SIG-M5 treated with dmso at 0.1 percent for 504 hours (cell line): ENCODE measurements at regions not wholly inside any gene's neighbourhood (a gene's known extent, or its start where the extent isn't known, plus 50 kb on each side); places are given as distances from the start of the nearest gene placed in this dataset.

ENCODE experiments used
- DNase-seq: peaks from one replicate; lab custom pipeline; 2025; ENCODE audit not compliant: unreplicated experiment; lab: John Stamatoyannopoulos, UW

- DNase-seq: no peak
These were observed 176.2 kb upstream of the TP63 start for GRCh38 chr3:189455009-189455408.

DNA sequence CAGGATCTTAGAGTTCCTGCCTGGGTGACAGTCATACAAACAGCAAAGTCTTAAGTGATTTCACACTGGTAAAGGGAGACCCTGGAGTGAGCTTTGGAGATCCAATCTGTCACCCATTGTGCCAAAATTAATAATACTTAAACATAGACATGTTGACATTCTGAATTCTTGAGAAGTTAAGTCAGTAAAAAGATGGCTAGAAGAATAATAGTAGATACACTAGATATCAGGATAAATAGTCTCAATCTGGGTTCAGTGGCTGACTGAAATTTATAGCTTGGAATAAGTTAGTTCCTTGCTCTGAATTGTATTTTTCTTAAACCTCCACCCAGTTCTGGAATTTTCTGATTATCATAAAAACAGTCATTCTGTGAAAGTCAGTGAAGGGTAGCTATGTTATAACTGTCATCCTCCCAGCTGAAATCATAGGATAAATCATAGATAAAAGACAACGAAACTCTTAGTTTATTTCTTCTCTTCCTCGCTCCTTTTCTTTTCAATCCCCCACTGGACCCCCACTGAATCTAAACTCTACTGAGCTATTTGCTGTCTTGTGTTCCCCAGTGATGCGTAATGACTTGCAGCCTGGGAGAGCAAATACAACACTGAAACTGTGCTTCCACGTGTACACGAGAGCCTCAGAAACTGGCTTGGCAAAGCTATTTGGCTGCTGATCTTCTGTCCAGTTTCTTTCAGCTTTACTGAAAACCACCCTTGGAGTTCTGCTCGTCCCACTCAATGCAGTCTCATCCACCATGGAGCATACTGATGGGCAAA, 175.4 kb upstream of the TP63 start:
- DNase-seq: no peak

- no peak for DNase-seq
These were observed 174.0 kb upstream of the TP63 start for GRCh38 chr3:189457201-189457607.

GRCh38 chr3:189457631-189458412, 173.4 kb upstream of the TP63 start:
- no peak for DNase-seq

GRCh38 chr3:189458528-189458927, 172.7 kb upstream of the TP63 start:
- no peak for DNase-seq

DNA sequence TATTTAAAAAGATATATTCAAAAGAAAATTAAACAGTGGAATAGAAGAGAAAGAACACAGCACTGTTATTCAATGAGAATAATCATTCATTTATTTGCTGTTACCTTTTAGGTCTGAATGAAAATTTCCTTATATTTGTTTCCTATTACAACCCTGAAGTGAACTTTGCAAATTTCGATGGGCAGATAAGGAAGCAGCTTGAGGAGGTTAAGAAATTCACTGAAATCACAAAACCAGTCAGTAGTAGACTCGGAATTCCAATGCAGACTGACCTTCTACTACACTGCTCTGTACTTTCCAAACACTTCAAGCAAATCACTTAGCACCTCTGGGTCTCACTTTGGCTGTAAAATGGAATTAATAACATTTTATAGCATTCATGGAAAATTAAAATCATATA, 172.0 kb upstream of the TP63 start:
- no peak for DNase-seq

DNA sequence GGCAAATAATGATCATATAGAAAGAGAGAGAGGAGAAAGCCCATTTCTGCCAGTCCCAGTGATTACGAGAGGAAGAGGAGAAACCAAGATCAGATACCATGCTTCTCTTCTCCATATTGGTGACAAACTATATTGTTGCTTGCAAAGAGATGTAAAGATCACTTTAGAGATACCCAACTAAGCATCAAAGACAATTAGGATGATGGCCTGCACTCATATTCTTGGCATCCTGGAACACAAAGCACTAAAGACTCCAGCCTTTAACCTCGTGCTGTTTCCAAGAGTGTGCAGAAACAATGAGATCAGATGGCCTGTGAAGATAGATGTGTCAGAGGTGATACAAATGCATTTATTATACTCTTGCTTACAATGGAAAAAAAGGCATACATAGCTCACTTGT, 170.7 kb upstream of the TP63 start:
- no peak for DNase-seq

- no peak for DNase-seq
These were observed 166.4 kb upstream of the TP63 start for GRCh38 chr3:189464799-189465198.

- DNase-seq: peak; percentile 39
These were observed 165.2 kb upstream of the TP63 start for GRCh38 chr3:189466004-189466403.

DNA sequence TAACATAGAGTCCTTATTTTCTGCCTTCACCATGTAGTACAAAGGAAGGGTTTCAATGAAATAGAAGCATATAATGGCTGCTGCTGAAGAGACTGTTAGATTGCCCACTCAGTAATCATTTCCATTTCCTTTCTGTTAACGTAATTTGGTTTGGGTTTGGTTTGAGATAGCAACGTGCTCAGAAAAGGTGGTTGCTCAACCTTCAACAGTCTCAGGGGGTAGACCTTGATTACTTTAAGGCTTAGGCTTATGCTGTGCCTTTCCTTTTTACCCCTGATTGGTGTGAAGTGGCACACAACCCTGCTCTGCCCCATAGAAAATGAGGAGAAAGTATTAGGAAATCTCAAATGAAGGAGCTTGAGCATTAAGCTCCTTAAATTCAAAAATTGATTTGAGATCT, 163.7 kb upstream of the TP63 start:
- DNase-seq: peak; percentile 93

- DNase-seq: no peak
These were observed 156.2 kb upstream of the TP63 start for GRCh38 chr3:189474944-189475343.

DNA sequence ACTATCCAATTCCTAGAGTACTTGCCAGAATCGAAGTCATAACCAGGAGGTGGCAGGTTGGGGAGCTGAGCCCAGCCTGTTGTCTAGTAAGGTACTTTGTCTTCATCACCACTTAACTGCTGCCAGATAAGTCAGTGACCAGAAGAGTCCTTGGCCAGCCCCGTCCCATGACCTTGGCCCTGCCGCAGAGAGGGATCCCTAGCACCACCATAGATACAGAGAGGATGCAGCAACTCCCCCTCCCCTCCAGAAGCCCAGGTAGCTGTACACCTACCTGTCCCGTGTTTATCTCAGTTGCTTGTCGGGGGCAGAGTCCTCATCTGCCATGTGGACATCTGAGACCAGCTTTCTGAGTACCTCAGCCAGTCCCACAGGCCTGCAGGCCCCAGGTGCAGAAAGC, 153.6 kb upstream of the TP63 start:
- DNase-seq: no peak

DNA sequence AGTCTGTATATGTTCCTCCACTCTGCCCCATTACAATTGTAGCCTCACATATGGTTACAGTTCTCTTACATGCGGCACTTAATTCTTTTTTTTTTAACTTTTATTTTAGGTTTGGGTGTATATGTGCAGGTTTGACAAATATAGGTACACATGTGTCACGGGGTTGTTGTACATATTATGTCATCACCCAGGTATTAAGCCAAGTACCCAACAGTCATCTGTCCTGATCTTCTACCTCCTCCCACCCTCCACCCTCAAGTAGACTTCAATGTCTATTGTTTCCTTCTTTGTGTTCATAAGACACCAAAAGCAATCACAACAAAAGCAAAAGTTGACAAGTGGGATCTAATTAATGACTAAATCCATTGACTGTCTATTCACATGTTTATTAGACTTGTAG, 144.6 kb upstream of the TP63 start:
- no peak for DNase-seq

- DNase-seq: no peak
These were observed 142.9 kb upstream of the TP63 start for GRCh38 chr3:189488241-189488767.

GRCh38 chr3:189490337-189490736, 140.9 kb upstream of the TP63 start:
- DNase-seq: no peak

DNA sequence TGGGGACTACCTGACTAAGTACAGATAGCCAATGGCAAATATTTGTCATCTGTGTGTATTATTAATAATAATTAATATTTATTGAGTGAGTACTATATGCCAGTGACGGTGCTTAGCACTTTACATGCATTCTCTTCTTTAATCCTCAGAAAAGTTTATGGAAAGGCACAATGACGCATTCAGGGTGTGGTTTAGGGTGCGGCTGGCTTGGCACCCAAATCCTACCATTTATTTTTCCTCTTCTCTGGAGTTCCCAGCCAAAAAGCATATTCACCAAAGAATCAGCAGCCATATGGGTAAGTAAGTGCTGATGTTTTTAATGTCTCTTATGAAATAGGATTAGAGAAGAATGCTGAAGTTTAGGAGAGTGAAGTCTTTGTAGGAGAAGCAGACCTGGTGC, 140.4 kb upstream of the TP63 start:
- no peak for DNase-seq

DNA sequence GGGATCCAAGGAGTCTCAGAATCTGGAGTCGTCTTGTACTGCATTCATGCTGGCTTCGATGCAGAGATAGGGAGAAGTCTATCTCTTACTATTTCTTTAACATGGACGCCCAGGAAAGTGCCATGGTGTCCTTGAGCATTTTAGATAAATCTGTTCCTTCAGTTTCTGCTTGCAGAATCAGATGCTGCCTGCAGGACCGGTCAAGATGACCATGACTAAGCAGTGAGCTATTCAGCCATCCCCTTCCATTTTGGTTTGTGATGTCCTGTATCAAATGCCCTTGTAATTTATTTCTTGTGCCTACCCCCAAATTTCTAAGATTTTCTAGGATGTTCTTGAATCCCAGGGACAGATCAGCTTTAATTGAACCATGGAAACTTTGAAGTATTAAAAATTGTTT, 139.4 kb upstream of the TP63 start:
- no peak for DNase-seq

DNA sequence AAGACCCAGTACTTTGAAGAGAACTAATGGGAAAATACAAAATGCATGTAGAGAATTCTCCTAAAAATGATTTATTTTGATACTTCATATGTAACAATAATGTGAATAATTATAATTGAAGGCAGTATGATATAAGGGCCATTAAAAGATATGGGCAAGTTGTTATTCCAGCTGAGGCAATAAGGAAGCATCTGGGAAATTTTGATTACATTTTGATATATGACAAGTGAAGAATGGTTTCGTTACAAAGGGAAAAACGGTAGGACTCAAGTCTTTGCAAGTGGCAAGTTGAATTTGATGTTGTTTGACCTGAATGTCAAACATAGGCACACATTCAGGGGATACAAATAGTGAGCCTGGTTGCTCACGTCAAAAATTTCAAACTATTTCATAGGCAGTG, 137.9 kb upstream of the TP63 start:
- DNase-seq: no peak

DNA sequence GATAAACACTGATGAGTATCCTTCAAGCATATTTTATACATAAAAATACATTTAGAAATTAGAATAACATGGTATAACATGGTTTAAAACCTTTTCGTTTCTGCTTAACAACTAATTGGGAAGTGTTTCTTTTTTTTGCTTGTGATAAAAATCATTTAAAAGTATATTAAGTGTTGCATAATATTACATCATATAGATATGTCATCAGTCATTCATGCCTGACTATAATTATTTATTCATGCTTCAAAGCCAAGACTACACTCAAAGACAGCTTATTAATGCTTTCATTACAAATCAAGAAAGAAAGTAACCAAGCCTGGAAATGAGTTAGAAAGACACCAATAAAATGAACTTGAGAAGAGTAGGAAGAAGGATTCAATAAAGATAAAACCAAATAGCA, 136.6 kb upstream of the TP63 start:
- no peak for DNase-seq

DNA sequence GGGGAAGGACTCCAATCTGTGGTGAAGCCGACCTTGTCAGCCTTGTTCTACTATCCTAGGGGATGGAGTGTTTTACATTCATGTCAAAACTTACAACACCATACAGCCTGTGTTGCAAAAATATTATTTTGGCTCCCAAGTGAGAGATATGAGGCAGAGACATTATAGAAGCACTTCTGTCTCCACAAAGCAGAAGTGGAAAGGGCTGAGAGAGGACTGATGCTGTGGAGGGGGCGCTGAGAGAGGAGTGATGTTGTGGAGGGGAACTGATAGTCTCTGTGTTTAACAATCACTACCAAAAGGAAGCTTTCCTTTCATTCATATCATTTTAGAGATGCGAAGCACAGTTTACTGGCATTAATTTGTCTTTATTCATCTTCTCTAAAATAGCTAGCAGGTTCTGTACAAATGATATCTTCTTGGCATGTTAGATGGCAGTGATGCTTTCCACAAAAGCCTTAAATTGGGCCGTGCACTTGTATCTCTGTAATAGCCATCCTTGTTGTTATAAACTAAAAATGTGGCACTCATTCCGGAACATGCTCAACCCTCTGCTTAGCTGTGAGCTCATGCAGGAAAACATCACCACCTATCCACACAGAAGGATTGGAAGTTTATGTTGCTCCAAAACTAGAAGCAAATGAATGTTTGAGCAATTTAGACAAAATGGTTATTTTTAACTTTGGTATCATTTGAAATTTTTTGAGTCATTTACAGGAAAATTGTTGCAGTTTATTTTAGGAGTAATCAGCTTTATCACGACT, 134.6 kb upstream of the TP63 start:
- DNase-seq: peak; percentile 38

DNA sequence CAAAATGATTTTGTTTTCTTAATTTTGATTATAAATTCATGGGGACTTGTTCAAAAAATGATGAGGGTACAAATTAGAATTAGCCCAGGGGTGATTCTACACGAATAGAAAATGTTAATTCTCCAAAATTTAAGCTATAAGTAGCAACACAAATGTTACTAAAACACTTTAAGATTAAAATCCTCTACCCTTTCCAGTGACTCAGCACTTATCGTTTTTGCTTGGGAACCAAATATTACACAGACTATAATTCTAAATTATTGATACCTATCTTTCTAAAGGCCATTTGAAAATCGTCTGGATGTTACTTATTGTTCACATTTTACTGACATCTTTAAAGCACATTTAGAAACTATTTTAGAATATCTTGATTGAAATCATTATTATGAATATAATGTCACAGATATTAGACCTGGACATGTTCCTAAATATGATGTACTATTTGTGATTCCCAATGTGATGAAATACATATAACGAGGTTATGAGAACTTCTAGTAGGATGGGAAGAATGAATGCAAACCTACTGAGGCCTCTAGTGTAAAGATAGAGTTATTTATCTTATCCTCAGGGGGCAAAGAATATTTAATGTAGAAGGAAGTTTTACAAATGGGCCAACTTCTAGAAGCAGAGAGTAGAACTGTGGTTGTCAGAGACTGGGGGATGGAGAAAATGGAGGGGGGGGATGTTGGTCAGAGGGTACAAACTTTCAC, 132.0 kb upstream of the TP63 start:
- DNase-seq: no peak
